Bronchial epithelial cell (primary cell): ENCODE measurements at regions not wholly inside any gene's neighbourhood (a gene's known extent, or its start where the extent isn't known, plus 50 kb on each side); places are given as distances from the start of the nearest gene placed in this dataset.
A peak's percentile ranks its signal among the peaks of the same experiment; 100 is the strongest.

Experiments
- DNase-seq: peaks from one replicate; pipeline ENCODE4 v3.0.0-alpha.2; 2010; ENCODE audit warnings: low read depth
- FAIRE-seq: peaks from 2 replicates; lab custom pipeline; 2011; peaks lifted over from hg19 to GRCh38; lab: Jason Lieb, UNC
- H3K27me3 ChIP-seq: 2 replicates; pipeline ENCODE4 v1.5.1; 2011; ENCODE audit warnings: low read length; ENCODE audit not compliant: control insufficient read depth, insufficient read depth
- H3K36me3 ChIP-seq: 2 replicates; pipeline ENCODE4 v1.5.1; 2011; ENCODE audit warnings: low read length; ENCODE audit not compliant: control insufficient read depth, insufficient read depth
- H3K4me3 ChIP-seq: 2 replicates; pipeline ENCODE4 v1.5.1; 2011; ENCODE audit warnings: mild to moderate bottlenecking, low read depth, low read length, control low read depth
- TF ChIP-seq, protein P1 (sequence below): IDR thresholded peaks from 2 replicates; pipeline ENCODE4 v1.5.1; 2011; ENCODE audit warnings: mild to moderate bottlenecking, moderate library complexity, low read length, control low read depth, inconsistent platforms; ENCODE audit not compliant: insufficient read depth, severe bottlenecking

DNA sequence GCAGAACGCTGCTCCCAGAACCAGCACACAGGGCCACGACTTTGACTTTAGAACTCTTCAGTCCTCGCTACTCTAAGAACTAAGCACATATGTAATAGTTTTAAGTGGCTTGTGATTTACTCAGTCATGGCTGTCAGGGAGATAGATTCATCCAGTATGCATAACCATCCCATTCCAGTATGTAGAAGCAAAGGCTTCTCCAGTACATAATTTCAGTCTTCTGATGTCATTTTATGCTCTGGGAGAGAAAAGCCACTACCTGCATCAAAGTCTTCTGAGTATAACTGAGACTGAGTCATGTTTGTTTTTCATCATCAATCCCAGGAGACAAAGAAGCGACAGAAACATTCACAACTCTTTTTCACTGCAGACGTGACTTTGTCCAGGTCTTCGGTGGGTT is 885.7 kb downstream of the PLA2G4A start:
- Histone ChIP-seq H3K4me3 (no peak overlapping the region), H3K27me3 (no peaks in the 10 kb centered on the region), H3K36me3 (no peaks in the 10 kb centered on the region)
- FAIRE-seq: no peak
- peak; percentile 37 for DNase-seq
- TF ChIP-seq, protein P1, sequence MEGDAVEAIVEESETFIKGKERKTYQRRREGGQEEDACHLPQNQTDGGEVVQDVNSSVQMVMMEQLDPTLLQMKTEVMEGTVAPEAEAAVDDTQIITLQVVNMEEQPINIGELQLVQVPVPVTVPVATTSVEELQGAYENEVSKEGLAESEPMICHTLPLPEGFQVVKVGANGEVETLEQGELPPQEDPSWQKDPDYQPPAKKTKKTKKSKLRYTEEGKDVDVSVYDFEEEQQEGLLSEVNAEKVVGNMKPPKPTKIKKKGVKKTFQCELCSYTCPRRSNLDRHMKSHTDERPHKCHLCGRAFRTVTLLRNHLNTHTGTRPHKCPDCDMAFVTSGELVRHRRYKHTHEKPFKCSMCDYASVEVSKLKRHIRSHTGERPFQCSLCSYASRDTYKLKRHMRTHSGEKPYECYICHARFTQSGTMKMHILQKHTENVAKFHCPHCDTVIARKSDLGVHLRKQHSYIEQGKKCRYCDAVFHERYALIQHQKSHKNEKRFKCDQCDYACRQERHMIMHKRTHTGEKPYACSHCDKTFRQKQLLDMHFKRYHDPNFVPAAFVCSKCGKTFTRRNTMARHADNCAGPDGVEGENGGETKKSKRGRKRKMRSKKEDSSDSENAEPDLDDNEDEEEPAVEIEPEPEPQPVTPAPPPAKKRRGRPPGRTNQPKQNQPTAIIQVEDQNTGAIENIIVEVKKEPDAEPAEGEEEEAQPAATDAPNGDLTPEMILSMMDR: no peak

DNA sequence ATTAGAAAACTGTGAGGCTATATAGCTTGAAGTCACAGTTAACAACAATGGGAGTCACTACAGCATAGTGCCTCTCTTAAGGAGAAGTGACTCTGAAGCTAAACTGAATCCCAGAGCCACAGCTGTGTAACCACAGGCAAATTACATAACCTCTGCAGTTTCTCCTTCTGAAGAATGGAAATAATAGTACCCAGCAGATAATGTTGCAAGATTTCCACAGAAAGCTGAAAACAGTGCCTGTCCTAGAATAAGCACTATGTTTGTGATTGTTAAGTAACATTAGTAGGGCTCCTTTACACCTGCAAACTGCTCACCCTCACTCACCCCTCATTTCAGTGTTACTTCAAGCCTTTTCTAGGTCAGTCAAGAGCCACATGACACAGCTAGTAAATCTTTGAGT is 886.7 kb downstream of the PLA2G4A start:
- FAIRE-seq (no peak), DNase-seq (no peak)
- H3K4me3 ChIP-seq: no peak overlapping the region
- H3K36me3 ChIP-seq: no peaks in the 10 kb centered on the region
- no peaks in the 10 kb centered on the region for H3K27me3 ChIP-seq
- TF ChIP-seq, protein P1: no peak

GRCh38 chr1:187716160-187716559 is 887.4 kb downstream of the PLA2G4A start:
- TF ChIP-seq, protein P1: no peak
- no peaks in the 10 kb centered on the region for H3K27me3 ChIP-seq

GRCh38 chr1:187718527-187718926 is 889.8 kb downstream of the PLA2G4A start:
- no peaks in the 10 kb centered on the region for H3K27me3 ChIP-seq
- FAIRE-seq: no peak
- H3K36me3 ChIP-seq: no peaks in the 10 kb centered on the region
- TF ChIP-seq, protein P1: no peak
- no peak overlapping the region for H3K4me3 ChIP-seq
- no peak for DNase-seq

More at GRCh38 chr1:187716160-187716559, 887.4 kb downstream of the PLA2G4A start:
- FAIRE-seq (no peak), DNase-seq (no peak)
- H3K4me3 ChIP-seq: no peak overlapping the region
- H3K36me3 ChIP-seq: no peaks in the 10 kb centered on the region

- Histone ChIP-seq H3K4me3 (no peak overlapping the region), H3K27me3 (no peaks in the 10 kb centered on the region), H3K36me3 (no peaks in the 10 kb centered on the region)
- TF ChIP-seq, protein P1: no peak
- FAIRE-seq (no peak), DNase-seq (no peak)
Observed at GRCh38 chr1:187721216-187721615, 892.5 kb downstream of the PLA2G4A start.

DNA sequence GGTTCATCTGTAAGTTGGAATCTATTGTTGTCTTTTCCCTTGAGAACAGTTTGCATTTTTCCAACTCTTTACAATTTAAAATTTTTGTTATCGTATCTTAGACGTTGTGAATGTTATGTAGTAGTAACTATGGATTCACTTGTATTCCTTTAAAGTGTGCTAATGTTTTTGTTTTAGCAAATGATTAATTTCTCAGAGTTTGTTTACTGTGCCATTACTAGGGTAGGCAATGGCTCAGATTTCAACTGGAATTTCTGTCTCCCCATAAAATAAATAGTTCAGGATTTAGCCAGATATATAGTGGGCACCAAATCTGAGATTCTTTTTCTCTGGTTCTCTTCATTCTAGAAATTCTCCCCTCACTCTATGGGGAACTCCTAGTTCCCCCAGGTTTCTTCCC is 896.5 kb downstream of the PLA2G4A start:
- TF ChIP-seq, protein P1: no peak
- FAIRE-seq (no peak), DNase-seq (no peak)
- H3K27me3 ChIP-seq: no peaks in the 10 kb centered on the region
- no peaks in the 10 kb centered on the region for H3K36me3 ChIP-seq
- H3K4me3 ChIP-seq: no peak overlapping the region
